ENCODE measurements at regions not wholly inside any gene's neighbourhood (a gene's known extent, or its start where the extent isn't known, plus 50 kb on each side); places are given as distances from the start of the nearest gene placed in this dataset.

- no peak for DNase-seq (ENCODE audit: low read depth in 2 of 2)
Observed at GRCh38 chr20:8935878-8936277, 133.0 kb upstream of the PLCB4 start.

- no peak for DNase-seq (ENCODE audit: low read depth in 2 of 2)
Observed at GRCh38 chr20:8938532-8938931, 130.4 kb upstream of the PLCB4 start.

DNA sequence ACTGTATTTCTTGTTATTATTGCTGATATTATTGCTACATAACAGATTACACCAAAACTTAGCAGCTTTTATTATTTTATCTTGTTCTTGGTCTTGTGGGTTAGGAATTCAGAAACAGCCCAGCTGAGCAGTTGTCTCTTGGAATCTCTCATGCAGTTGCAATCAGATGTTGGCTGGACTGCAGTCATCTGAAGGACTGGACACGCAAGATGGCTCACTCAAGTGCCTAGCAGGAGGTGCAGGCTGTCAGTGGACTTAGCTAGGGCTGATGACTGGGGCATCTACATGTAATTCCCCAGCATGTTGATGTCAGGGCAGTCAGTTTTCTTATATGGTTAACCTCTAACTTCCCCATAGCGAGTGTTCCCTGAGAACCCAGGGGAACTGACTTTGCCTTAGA lies 128.6 kb upstream of the PLCB4 start:
- no peak for DNase-seq (ENCODE audit: low read depth in 2 of 2)

GRCh38 chr20:8943631-8944030 lies 125.3 kb upstream of the PLCB4 start:
- peak in 1 of 2 donors; percentile 2 for DNase-seq (ENCODE audit: low read depth in 2 of 2)

DNA sequence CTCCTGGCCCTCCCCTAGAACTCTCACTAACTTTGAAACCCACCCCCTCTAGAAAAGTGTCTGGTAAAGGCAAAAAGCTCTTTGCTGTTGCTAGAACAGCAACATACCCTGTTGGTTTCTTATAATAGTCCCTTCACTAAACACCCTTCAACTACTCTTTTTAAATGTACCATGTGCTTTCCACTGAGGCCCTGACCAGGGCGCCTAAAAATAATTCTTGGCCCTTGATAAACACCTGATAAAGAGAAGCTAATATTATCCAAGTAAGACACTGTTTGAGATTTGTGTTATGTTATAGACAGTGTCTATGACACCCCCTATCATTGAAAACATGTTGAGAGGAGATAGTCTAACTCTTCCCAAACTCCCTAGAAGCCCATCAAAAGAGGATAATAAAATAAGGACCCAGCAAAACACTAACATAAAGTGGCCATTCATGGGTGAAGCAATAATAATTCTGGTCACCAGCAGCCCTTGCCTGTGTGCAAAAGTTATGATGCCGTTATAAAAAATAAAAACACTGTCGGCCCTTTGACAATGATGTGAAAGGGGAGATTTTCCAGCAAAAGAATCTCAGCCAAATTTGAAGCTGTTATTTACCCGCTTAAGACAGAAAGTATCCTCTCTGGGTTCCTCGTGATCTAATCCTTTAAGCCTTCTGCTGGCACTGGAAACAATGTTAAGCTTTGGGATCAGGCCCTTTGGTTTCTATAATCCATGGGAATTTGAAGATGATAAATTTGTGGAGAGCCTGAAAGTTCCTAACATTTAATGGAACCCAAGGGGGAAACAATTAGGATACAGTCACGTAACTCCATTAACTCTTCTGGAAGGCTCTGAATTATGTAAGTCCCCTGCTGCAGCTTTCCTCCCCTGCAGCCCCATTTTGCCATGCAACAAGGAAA lies 122.6 kb upstream of the PLCB4 start:
- no peak for DNase-seq (ENCODE audit: low read depth in 2 of 2)

DNA sequence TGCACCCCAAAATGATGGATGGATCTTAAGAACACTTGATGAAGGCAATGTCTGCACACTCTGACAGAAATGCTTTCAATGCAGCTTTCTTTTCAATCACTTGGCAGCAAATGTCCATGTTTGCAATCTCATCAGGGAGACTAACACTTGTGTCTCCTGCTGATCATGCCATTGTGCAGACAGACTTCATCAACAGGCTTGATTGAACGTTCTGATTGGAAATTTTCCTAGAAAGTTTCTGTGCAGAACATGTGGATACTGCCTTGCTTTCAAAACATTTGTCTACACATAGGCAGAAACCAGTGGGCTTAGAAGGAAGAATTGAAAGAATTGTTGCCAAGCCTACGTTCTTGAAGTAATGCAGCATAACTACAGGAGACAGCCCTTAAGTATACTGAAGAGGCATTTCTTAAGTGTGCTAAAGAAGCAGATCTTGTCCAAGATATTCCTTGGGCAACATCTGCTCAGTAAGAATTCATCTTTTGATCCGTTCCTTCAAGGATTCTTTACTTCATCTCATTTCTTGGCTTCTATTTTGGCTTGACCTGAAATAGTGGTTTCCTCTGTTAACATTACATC lies 120.4 kb upstream of the PLCB4 start:
- no peak for DNase-seq (ENCODE audit: low read depth in 2 of 2)

GRCh38 chr20:8951164-8951563 lies 117.7 kb upstream of the PLCB4 start:
- no peak for DNase-seq (ENCODE audit: low read depth in 2 of 2)

- DNase-seq (ENCODE audit: low read depth in 2 of 2), result no peak
Observed at GRCh38 chr20:8952721-8953120, 116.2 kb upstream of the PLCB4 start.

DNA sequence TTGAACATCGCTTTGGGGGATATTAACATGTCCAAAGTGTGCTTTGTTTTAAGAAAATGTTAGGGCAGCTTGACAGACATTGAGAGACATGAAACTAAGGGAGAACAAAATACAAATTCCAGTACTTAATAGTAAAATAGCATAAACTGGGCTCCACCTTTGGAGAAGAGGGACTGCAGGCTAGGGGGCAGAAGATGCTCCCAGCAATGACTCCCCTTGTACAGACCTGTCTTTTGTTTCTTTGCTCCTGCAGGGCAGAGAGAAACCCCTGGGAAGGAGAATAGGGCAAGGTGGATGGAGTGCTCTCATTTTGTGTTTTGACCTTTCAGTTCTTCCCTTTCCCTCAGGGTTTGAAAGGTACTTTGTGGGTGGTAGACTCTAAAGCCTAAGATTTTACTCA lies 115.6 kb upstream of the PLCB4 start:
- DNase-seq (ENCODE audit: low read depth in 2 of 2), result no peak

DNA sequence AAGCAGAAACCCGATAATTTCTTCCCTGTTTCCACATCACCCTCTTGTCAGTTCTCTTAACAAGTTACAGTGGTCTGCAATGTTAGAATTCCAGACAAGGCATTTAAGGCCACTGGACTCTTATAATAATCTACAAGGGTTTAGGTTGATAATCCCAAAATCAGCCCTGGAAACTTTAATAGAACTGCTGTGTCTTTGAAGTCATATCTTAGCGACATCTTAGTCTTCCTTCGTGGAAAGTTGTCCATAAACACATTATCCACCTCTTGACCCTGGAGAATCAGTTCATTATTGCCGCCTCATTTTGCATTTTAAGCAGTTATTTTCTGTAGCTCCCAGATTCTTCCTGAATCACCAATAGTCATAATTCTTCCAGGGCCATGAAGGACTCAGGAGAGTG lies 108.6 kb upstream of the PLCB4 start:
- DNase-seq (ENCODE audit: low read depth in 2 of 2), result no peak

GRCh38 chr20:8963330-8963729 lies 105.6 kb upstream of the PLCB4 start:
- no peak for DNase-seq (ENCODE audit: low read depth in 2 of 2)

DNA sequence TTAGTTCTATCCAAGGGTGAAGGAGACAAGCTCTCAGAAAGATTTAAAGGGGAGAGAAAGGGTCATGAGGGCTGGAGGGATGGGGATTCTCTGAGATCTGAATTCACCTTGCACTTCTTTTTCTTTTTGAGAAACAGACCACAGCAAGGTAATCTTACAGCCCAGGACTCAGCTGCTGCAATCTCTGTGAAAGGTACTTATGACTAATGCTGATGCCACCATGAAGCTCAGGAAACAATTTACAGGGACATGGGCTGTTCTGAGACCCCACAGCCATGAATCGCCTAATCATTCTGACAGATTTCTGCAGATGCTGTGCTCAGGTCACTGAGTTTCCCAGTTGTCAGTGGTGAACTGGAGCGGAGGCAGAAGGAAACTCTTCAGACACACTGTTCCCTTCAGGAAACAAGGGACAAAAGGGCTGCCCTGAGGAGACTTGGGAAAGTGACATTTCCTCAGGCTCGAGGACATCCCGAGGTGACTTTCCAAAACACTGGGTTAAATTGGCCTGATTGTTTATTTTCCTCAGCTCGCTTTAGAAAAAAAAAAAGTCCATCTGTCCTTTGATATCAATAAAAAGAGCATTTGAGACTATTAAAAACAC lies 103.8 kb upstream of the PLCB4 start:
- DNase-seq (ENCODE audit: low read depth in 2 of 2), result no peak

GRCh38 chr20:8967641-8968245 lies 101.1 kb upstream of the PLCB4 start:
- DNase-seq (ENCODE audit: low read depth in 2 of 2), result no peak

DNA sequence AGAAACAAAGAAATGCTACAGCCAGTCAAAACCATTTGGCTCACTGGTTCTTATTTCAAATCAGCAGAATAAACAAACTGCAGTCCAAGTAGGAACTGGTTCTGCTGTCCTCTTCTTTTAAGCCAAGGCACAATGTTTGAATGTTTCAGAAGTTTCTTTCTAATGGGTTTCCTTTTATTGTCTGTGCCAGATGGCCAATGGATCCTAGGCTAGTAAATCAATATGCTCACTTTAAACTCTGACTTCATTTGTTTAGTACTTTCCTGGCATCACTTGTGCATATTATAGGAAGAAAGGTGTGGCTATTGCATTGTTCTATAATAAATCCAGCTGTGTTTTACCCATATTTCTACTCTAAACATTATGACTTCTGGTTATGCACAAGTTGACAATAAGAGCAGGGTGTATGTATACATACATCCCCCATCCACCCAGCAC lies 99.7 kb upstream of the PLCB4 start:
- no peak for DNase-seq (ENCODE audit: low read depth in 2 of 2)

DNA sequence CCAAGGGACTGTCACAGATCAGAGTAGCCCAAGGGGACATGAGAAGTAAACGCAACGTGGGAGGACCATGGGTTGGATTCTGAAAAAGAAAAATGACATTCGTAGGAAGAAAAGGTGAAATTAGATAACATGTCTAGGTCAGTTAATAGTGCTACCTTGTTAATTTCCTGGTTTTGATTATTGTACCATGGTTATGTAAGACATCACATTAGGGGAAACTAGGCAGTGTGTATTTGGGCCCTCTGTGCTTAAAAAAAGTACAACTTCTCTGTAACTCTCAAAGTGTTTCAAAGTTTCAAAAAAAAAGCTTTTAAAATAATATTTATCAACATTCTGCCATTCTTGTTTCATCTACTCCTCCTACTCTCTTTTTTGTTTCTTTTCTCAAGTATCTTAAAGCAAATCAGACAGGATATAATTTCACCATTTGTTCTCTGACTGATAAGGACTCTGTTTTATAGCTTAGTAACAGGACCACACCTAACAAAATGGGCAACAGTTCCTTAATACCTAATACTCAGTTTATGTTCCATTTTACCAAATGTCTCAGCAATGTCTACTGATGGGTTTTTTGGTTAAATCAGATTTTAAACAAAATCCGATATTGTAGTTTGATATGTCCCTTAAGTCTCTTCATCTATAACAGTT lies 97.1 kb upstream of the PLCB4 start:
- DNase-seq (ENCODE audit: low read depth in 2 of 2), result no peak

GRCh38 chr20:8972963-8973705 lies 95.8 kb upstream of the PLCB4 start:
- DNase-seq (ENCODE audit: low read depth in 2 of 2), result peak in 1 of 2 donors; percentile 19

GRCh38 chr20:8974009-8974708 lies 94.7 kb upstream of the PLCB4 start:
- DNase-seq (ENCODE audit: low read depth in 2 of 2), result no peak

- no peak for DNase-seq (ENCODE audit: low read depth in 2 of 2)
Observed at GRCh38 chr20:8981482-8981881, 87.4 kb upstream of the PLCB4 start.

DNA sequence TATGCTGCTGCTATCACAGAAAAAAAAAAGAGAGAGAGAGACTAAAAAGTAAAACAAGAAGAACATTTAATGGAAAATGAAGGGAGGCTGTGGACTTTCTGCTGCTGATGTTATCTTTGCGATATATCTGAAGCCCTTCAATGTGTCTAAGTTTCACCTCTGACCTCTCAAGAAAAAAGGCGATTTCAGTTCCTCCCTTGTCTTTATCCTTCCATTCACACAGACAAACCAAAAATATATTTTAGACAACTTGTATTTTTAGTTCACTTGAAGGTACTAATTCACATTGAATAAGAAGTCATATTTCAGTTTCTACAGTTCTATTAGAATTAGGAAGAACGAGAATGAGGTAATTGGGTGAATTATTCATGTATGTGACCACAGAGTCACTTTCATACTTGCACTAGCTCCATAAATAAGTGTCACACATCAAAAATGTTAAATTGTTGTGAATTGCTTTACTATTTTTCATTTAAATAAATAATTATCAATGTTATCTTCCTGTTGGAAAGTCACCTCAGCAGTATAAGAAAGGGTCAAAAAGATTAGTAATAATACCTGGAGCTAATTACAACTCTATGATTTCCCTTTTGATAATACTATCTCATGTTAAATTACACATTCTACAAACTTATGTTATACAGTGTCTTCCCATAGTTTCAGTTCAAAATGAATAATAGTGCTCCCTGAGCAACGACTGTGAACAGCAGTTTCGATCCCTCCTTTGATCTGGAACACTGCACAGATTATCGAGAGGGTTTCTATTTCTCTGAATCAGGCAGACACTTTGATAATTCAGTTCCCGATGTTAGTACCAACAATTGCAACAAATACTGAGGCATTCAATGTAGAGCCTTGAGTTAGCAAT lies 85.2 kb upstream of the PLCB4 start:
- DNase-seq (ENCODE audit: low read depth in 2 of 2), result no peak

All from lung microvascular endothelial cell (primary cell).